ENCODE measurements at regions not wholly inside any gene's neighbourhood (a gene's known extent, or its start where the extent isn't known, plus 50 kb on each side); places are given as distances from the start of the nearest gene placed in this dataset.

GRCh38 chr9:134516464-134516863 is 125.1 kb upstream of the COL5A1 start:
- Histone ChIP-seq H4K20me1 (ENCODE audit: low read depth) (no peaks in the 10 kb centered on the region), H3F3A (ENCODE audit: low read depth) (no peaks in the 10 kb centered on the region), H3K79me2 (ENCODE audit: low read depth) (no peaks in the 10 kb centered on the region), H3K27me3 (no peaks in the 10 kb centered on the region), H3K36me3 (no peaks in the 10 kb centered on the region), H3K4me3 (no peak overlapping the region), H3K9ac (no peak overlapping the region), H3K27ac (no peak overlapping the region), H3K9me3 (ENCODE audit: low read depth) (no peaks in the 10 kb centered on the region), H2AFZ (replicated peaks) (no peak overlapping the region), H3K4me2 (no peak overlapping the region), H3K4me1 (no peaks in the 10 kb centered on the region)
- Mint-ChIP-seq H3K9me3 (peaks cover 28% of the 10 kb centered on the region), H3K36me3 (no peaks in the 10 kb centered on the region), H3K4me1 (no peaks in the 10 kb centered on the region), H3K27ac (no peak overlapping the region), H3K27me3 (ENCODE audit: insufficient read depth, low read depth) (peaks cover 2% of the 10 kb centered on the region), H3K4me3 (no peak overlapping the region)
- no peak for TF ChIP-seq EZH2 (IDR thresholded peaks at IDR 0.05)
- TF ChIP-seq EZH2phosphoT487 (IDR thresholded peaks at IDR 0.05) = no peak
- TF ChIP-seq CTCF (IDR thresholded peaks at IDR 0.05) = no peak
- no peak for DNase-seq (ENCODE audit: low spot score)

GRCh38 chr9:134517069-134517680 is 124.4 kb upstream of the COL5A1 start:
- Mint-ChIP-seq H3K27ac (peak overlapping the region; percentile 46), H3K4me3 (no peak overlapping the region), H3K4me1 (peaks cover 3% of the 10 kb centered on the region), H3K9me3 (peaks cover 29% of the 10 kb centered on the region), H3K36me3 (no peaks in the 10 kb centered on the region), H3K27me3 (ENCODE audit: insufficient read depth, low read depth) (peaks cover 2% of the 10 kb centered on the region)
- Histone ChIP-seq H3K27ac (no peak overlapping the region), H3K4me1 (no peaks in the 10 kb centered on the region), H3K79me2 (ENCODE audit: low read depth) (no peaks in the 10 kb centered on the region), H3K9ac (no peak overlapping the region), H3K4me3 (no peak overlapping the region), H3K4me2 (no peak overlapping the region), H4K20me1 (ENCODE audit: low read depth) (no peaks in the 10 kb centered on the region), H3K36me3 (no peaks in the 10 kb centered on the region), H3K27me3 (no peaks in the 10 kb centered on the region), H3F3A (ENCODE audit: low read depth) (no peaks in the 10 kb centered on the region), H3K9me3 (ENCODE audit: low read depth) (no peaks in the 10 kb centered on the region), H2AFZ (replicated peaks) (no peak overlapping the region)
- no peak for DNase-seq (ENCODE audit: low spot score)
- TF ChIP-seq EZH2 (IDR thresholded peaks at IDR 0.05) = no peak
- no peak for TF ChIP-seq CTCF (IDR thresholded peaks at IDR 0.05)
- TF ChIP-seq EZH2phosphoT487 (IDR thresholded peaks at IDR 0.05) = no peak

GRCh38 chr9:134518004-134518606 is 123.5 kb upstream of the COL5A1 start:
- no peaks in the 10 kb centered on the region for H3F3A ChIP-seq (ENCODE audit: low read depth)
- no peak overlapping the region for H3K9ac ChIP-seq
- no peaks in the 10 kb centered on the region for H3K9me3 ChIP-seq (ENCODE audit: low read depth)
- no peak overlapping the region for H3K4me3 ChIP-seq
- no peaks in the 10 kb centered on the region for H3K36me3 ChIP-seq
- H4K20me1 ChIP-seq (ENCODE audit: low read depth) = no peaks in the 10 kb centered on the region
- H3K4me1 Mint-ChIP-seq = peaks cover 3% of the 10 kb centered on the region
- peaks cover 9% of the 10 kb centered on the region for H3K27me3 Mint-ChIP-seq (ENCODE audit: insufficient read depth, low read depth)
- H3K27me3 ChIP-seq = no peaks in the 10 kb centered on the region
- H3K4me3 Mint-ChIP-seq = no peak overlapping the region
- H3K27ac ChIP-seq = no peak overlapping the region
- H3K9me3 Mint-ChIP-seq = peaks cover 35% of the 10 kb centered on the region
- H3K27ac Mint-ChIP-seq = no peak overlapping the region
- H2AFZ ChIP-seq (replicated peaks) = no peak overlapping the region
- TF ChIP-seq CTCF (IDR thresholded peaks at IDR 0.05) (no peak), EZH2 (IDR thresholded peaks at IDR 0.05) (no peak), EZH2phosphoT487 (IDR thresholded peaks at IDR 0.05) (no peak)
- DNase-seq (ENCODE audit: low spot score) = no peak
- H3K4me1 ChIP-seq = no peaks in the 10 kb centered on the region
- H3K4me2 ChIP-seq = no peak overlapping the region
- H3K36me3 Mint-ChIP-seq = no peaks in the 10 kb centered on the region
- H3K79me2 ChIP-seq (ENCODE audit: low read depth) = no peaks in the 10 kb centered on the region
